Ovary (tissue), 3 donors: ENCODE measurements at regions not wholly inside any gene's neighbourhood (a gene's known extent, or its start where the extent isn't known, plus 50 kb on each side); places are given as distances from the start of the nearest gene placed in this dataset.

ENCODE experiments used
- CTCF ChIP-seq, 3 donors: fragments of 450-650 bp in 2 of 3; fragments of 200-600 bp in 1 of 3; IDR thresholded peaks; one replicate each; pipeline versions ENCODE4 v1.5.1 to v1.8.0; 2016 to 2022; ENCODE audit warnings: antibody characterized with exemption in 3 of 3, mild to moderate bottlenecking in 1 of 3
- EP300 ChIP-seq: sonication (generic); formaldehyde crosslinking; IDR thresholded peaks from one replicate; pipeline ENCODE4 v1.6.1; 2017; ENCODE audit warnings: antibody characterized with exemption
- POLR2A ChIP-seq: fragments of 450-650 bp; IDR thresholded peaks from one replicate; pipeline ENCODE4 v1.6.1; 2017; ENCODE audit warnings: antibody characterized with exemption, mild to moderate bottlenecking, moderate library complexity
- donor health status: DM: no; HTN: no; CAD: no.

- TF ChIP-seq POLR2A (no peak), CTCF (IDR thresholded peaks at IDR 0.05) (no peak), EP300 (no peak)
Observed at GRCh38 chr2:191620144-191620543, 57.8 kb upstream of the NABP1 start.
